Breast epithelium (tissue), 3 donors: ENCODE measurements at regions not wholly inside any gene's neighbourhood (a gene's known extent, or its start where the extent isn't known, plus 50 kb on each side); places are given as distances from the start of the nearest gene placed in this dataset.

Experiments used
- POLR2AphosphoS5 ChIP-seq, 3 donors: sonication (generic); formaldehyde crosslinking; IDR thresholded peaks; one replicate each; pipeline ENCODE4 v1.6.1; 2017; ENCODE audit warnings: antibody characterized with exemption in 3 of 3
- TF ChIP-seq, protein P1 (sequence below), 3 donors: fragments of 450-650 bp; IDR thresholded peaks; one replicate each; pipeline ENCODE4 v1.5.1; 2016 to 2017; ENCODE audit warnings: antibody characterized with exemption in 3 of 3, mild to moderate bottlenecking in 3 of 3, moderate library complexity in 3 of 3

GRCh38 chr1:105337420-105337819, 1587.7 kb downstream of the AMY1C start:
- TF ChIP-seq, protein P1, sequence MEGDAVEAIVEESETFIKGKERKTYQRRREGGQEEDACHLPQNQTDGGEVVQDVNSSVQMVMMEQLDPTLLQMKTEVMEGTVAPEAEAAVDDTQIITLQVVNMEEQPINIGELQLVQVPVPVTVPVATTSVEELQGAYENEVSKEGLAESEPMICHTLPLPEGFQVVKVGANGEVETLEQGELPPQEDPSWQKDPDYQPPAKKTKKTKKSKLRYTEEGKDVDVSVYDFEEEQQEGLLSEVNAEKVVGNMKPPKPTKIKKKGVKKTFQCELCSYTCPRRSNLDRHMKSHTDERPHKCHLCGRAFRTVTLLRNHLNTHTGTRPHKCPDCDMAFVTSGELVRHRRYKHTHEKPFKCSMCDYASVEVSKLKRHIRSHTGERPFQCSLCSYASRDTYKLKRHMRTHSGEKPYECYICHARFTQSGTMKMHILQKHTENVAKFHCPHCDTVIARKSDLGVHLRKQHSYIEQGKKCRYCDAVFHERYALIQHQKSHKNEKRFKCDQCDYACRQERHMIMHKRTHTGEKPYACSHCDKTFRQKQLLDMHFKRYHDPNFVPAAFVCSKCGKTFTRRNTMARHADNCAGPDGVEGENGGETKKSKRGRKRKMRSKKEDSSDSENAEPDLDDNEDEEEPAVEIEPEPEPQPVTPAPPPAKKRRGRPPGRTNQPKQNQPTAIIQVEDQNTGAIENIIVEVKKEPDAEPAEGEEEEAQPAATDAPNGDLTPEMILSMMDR (IDR thresholded peaks at IDR 0.05), result no peak
- no peak for TF ChIP-seq POLR2AphosphoS5 (IDR thresholded peaks at IDR 0.05)
